Spleen (tissue), 7 donors: ENCODE measurements at regions not wholly inside any gene's neighbourhood (a gene's known extent, or its start where the extent isn't known, plus 50 kb on each side); places are given as distances from the start of the nearest gene placed in this dataset.

Experiments used
- CTCF ChIP-seq, 11 experiments: fragments of 200-600 bp in 7 of 11; fragments of 450-650 bp in 4 of 11; sonication (generic) in 4 of 11; IDR thresholded peaks in 8 of 11; conservative IDR thresholded peaks in 3 of 11; 1 replicate in 7 of 11; 2 replicates in 4 of 11; pipeline versions ENCODE4 v1.4.0 to v1.8.0; 2016 to 2021; ENCODE audit warnings: antibody characterized with exemption in 11 of 11, inconsistent platforms in 4 of 11, mild to moderate bottlenecking in 1 of 11
- POLR2A ChIP-seq, 3 donors: fragments of 450-650 bp; IDR thresholded peaks; one replicate each; pipeline ENCODE4 v1.5.1; 2017; ENCODE audit warnings: antibody characterized with exemption in 3 of 3, mild to moderate bottlenecking in 1 of 3
- POLR2AphosphoS5 ChIP-seq, 3 donors: sonication (generic); formaldehyde crosslinking; IDR thresholded peaks; one replicate each; pipeline ENCODE4 v1.5.1; 2017; ENCODE audit warnings: antibody characterized with exemption in 3 of 3
- donor health status: DM: no; HTN: no; CAD: no; lungs with moderate emphysema.
- donor health status: DM: no; HTN: no; CAD: no.
- donor health status: DM: no; HTN: no; CAD: no.

GRCh38 chr2:7937082-7937481 lies 744.8 kb upstream of the ID2 start:
- TF ChIP-seq CTCF (IDR thresholded peaks at IDR 0.05 in 8 of 11, conservative IDR thresholded peaks at IDR 0.05 in 3 of 11) (no peak), POLR2A (IDR thresholded peaks at IDR 0.05) (no peak), POLR2AphosphoS5 (IDR thresholded peaks at IDR 0.05) (no peak)
